GM21529 (cell line): ENCODE measurements at regions not wholly inside any gene's neighbourhood (a gene's known extent, or its start where the extent isn't known, plus 50 kb on each side); places are given as distances from the start of the nearest gene placed in this dataset.
"Not testable (repeated sequence)": the region's sequence is repeated elsewhere in the genome, so short reads cannot be mapped to it uniquely, and the experiment has no call there.

ENCODE experiments used
- ATAC-seq: cut with Tn5 transposase; IDR thresholded peaks from one replicate; pipeline ENCODE4 v1.9.1; 2021; ENCODE audit not compliant: unreplicated experiment

DNA sequence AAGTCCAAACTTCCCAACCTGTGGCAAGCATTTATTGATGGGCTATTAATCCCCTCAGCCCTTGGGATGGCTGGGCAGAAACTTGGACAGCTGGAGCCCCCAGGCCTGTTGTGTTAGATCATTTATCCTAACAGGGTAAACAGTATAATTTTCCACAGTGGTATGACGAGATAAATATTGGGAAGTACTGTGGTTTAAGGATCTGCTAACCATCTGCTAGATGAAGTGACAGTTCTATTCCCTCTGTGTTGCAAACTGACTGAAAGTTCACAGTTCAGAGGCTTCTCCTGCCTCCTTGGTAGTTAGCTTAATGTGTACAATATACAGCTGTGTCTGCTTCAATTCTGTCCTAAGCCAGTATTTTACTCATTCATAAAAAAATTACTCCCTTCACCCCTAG, 127.5 kb upstream of the CHODL start:
- no peak for ATAC-seq

DNA sequence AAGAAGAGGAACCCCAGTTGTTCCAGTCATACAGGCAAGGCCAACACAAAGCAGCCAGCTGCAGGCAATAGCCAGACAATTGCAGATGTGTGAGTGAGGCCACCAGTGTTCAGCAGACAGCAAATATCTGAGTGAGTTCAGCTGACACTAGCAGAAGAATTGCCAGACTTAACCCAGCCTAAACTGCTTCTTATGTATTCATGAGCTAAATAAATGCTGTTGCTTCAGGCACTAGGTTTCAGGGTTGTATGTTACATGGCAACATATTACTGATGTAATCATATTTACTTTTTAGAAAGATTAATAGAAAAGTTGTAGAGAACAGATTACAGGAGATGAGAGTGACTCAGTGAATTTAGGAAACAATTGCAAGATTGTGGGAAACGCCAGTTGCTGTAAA, 129.8 kb upstream of the CHODL start:
- no peak for ATAC-seq

DNA sequence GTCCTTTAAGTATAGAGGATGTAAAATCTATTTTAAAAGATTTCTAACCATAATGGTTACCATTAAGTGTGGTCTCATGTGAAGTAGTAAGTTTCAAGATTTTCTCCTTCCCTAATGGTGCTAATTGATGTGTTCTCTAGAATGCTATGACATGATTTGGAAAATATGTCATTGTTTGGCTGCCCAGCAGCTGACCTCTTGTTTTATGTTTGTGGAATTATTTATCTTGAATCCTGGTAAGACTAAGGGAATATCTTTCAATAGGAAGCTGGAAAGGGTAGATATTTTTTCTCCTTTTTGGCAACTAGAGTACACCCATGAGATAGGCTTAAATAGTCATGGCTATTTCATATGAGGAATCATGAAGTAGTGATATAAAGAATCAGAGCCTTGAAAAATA, 139.8 kb upstream of the CHODL start:
- ATAC-seq = no peak

DNA sequence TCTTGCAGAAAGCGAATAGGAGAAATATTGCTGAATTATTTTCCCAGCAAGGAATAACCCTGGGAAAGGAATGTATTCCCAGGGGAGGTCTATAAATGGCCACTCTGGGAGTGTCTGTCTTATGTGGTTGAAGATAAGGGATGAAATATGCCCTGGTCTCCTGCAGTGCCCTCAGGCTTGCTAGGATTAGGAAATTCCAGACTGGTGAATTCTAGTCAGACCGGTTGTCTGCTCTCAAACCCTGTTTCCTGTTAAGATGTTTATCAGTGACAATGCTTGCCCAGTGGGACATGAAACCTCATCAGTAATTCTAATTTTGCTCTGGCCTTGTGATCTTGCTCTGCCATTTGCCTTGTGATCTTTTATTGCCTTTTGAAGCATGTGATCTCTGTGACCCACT, 148.2 kb upstream of the CHODL start:
- not testable (repeated sequence) for ATAC-seq

DNA sequence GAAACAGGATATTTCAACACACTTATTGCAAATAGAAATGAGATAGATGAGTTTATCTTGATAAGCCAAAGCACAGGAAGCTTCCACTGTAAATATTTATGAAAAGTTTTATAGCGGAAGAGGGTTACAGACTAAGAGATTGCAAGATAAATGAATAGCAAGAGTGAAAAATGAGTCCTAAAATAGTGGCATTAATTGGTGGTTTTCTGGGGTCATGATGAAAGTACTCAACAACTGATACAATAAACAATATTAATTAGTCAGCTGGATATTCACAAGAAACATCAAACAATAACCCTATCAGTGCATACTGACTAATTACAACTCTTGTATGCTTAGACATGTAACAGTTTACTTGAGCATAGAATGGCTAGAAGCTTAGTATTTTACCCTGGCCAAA, 154.8 kb upstream of the CHODL start:
- ATAC-seq = no peak

DNA sequence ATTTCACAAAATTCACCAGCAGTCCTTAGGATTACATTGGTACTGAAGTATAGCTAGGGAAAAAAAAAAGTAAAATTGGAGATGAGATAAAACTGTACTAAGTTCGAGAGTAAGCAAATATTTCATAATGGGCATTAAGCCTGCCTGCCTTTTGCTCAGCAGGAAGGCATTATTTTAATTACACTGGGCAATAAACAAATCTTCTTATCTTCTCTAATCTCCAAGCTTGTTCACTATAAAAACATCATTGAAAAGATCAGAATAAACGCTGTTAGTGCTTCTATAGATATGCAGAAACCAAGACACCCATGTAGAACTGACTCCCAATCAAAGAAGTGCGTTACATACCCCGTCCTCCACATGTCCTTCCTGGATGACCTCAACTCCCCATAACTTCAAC, 174.2 kb upstream of the CHODL start:
- ATAC-seq = no peak

DNA sequence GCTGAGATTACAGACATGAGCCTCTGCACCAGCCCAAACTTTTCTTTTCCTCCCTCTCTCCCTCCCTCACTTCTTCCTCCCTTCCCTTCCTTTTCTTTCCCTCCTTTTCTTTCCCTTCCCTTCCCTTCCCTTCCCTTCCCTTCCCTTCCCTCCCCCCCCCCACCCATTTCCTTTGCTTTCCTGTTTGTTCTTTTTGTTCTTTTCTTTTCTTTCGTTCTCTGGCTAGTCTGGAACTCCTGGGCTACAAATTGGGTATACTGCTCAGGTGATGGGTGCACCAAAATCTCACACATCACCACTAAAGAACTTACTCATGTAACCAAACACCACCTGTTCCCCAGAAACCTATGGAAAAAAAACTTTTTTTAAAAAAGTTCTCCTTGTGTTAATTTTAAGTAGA, 174.8 kb upstream of the CHODL start:
- ATAC-seq = no peak

DNA sequence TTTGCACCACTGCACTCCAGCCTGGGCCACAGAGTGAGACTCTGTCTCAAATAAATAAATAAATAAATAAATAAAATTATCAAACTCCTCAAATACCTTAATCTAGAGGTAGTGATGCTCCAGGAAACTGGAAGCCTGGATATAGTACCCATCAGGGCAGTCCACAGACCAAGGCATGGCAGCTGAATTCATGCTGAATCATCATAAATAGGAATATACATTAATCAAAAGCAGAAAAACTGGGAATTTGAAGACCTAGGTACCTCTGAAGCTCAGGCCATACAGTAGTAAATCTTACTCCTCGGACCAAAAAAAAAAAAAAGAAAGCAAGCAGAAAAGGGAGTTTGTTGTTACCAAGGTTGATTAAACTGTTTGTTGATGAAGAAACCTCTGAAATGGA, 184.2 kb upstream of the CHODL start:
- ATAC-seq = no peak

DNA sequence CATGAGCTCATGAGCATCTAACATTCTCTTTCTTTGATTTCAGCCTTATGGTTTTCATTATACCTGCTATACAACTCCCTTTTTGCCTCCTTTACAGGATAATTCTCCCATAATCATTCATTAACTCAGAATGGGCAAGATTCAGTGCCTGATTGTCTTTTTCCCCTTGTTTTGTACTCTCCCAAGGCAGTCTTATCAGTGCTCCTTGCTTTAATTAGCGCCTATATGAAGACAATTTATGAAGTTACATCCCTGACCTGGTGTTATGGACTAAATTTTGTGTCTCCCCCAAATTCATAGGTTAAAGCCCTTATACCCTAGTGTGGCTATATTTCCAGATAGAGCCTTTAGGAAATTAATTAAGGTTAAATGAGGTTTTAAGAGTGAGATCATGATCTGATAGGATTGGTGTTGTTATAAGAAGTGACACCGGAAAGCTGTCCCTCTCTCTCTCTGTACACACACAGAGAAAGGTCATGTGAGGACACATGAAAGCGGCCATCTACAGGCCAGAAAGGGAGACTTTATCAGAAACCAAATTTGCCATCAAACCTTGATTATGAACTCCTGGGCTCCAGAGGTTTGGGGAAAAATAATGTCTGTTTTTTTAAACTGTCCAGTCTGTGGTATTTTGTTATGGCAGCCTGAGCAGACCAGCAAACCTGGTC, 185.8 kb upstream of the CHODL start:
- no peak for ATAC-seq

DNA sequence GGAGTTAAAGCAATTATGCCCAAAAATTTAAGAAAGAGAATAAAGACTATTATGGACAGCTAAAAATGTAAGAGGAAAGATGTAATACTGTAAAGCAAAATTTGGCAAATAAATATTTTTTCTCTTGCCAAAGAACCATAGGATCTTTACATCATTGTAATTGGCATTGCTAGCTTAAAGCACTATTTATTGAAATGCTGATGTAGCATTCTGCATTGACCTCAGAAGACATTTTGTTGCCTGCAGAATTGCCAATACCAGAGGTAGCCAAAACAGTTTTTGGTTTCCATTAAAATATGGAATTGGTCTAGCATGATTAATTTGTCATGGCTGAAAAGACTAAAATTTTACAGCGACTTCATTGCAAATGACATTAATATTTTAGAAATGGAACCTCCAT, 191.5 kb upstream of the CHODL start:
- no peak for ATAC-seq

DNA sequence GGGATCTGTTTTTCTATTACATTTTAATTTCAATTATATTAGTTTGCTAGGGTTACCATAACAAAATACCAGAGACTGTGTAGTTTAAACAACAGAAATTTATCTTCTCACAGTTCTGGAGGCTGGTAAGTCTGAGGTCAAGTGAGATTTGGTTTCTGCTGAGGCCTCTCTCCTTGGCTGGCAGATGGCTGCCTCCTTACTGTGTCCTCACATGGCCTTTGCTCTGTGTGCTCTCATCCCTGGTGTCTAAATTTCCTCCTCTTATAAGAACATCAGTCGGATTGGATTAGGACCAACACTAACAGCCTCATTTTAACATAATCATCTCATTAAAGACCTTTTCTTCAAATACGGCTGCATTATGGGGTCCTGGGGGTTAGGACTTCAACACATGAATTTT, 195.2 kb upstream of the CHODL start:
- ATAC-seq = no peak

DNA sequence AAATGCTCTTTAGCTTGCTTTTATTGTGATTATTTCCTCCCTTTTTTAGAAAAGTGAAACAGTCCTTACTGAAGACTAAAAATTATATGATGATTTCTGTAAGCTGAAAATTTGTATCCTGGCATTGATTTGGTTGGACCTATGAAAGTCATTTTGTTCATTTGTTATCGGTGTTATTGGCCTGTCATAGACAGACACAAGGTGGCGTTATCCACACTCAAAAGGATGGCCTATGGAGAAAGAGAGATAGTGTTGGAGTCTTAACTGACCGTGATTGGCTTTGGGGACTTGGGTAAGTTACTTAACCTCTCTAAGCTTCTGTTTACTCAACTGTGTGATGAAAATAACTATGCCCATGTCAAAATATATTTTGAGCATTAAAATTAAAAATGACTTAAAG, 203.6 kb upstream of the CHODL start:
- peak; percentile 49 for ATAC-seq

DNA sequence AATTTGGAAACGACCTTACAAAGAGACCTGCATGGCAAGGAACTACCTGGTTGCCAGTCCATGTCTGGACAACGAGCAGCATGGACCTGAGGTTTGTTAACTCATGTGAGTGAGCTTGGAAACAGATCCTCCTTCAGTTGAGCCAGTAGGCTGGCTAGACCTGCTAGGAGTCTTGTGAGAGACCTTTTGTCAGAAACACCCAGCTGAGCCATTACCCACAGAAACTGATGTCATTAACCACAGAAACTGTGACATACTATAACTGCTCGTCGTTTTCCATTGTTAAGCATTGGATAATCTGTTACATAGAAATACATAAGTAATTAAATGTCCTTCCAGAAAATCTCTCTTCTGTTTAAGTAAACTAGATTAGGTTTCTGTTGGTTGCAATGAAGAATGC, 211.1 kb upstream of the C21orf91 start:
- no peak for ATAC-seq

DNA sequence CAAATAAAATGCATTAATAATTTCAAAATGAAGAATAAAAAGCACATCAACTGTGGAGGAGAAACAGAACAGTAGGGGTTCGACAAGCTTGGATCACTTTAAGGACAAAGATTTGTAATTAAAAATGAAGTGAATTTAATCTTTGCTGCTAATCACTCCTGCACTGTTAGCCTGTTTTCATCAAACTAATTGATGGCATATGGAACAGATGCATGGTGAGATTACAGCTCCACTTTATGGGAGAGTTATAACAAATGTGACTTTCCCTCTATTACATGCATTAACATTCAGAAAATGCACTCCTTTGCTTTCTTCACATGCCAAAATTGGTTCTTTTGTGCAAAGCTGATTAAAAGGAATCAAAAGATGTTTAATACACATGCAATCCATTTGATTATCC, 207.2 kb upstream of the C21orf91 start:
- ATAC-seq = no peak

DNA sequence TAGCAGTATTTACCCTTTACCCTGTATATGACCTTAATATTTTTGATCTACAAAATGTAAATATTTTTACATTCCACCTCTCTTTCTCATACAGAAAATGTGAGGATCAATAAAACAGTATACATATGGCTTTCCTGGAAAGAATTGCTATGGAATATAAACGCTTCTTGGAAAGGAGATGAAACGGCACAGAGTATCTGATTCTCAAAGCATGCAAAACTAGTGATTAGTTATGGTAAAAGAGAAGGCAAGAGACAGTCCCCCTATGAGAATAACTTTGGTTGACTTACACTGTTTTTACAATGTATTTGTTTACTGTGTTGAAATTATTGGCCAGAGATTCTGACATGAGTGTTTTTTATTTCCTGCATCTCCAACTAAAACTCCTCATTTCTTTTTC, 204.6 kb upstream of the C21orf91 start:
- no peak for ATAC-seq

DNA sequence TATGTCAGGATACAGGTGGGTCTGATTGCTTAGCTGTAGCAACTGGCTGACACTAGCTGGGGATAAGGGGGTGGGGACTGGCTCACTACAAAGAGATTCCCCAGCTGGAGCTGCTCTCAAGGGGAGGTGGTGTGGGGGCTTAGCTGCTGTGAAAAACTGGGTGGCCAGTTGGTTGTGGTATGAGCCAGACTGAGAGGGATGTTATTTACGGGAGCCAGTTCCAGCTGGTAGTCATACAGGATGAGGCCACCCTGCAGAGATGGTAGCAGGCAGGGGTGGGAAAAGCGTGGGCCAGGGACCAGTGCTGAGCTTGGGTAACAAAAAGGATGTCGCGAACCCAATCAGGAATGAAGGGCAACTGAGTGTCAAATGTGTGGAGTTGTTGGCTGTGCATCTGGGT, 204.0 kb upstream of the C21orf91 start:
- no peak for ATAC-seq

DNA sequence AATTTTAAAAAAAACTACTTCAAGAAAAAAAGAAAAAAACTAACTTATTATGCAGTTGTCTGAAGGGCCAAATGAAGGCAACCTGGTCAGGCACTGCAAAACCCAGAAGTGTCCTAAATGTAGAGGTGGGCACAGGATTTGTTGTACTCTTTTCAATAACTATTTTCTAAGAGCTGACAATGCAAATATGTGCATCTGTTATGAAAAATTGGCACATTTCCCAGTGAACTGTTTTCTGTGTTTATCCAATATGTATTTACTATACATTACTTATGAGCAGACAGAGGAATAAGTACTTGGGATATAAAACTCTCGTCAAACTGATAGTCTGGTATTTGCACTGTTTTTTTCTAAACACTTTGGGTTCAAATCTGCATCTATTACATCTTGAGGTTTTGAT, 188.0 kb upstream of the C21orf91 start:
- no peak for ATAC-seq

DNA sequence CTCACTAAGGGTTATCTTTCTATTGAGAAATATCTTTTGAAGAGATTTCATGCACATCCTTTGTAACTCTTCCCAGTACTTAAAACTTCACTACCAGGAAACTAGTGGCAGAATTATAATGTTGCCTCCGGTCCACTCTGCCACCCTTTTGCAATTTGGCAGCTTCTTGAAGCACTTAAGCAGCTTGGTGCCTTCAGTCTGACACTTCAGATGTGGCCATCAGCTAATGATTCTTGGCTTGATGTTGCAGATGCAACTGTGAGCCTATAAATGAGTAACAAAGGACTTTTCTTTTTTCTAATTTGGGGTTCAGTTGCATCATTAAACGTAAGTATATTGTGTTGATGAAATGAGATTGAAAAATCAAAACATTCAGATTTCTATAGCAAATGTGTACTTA, 187.5 kb upstream of the C21orf91 start:
- ATAC-seq = no peak

DNA sequence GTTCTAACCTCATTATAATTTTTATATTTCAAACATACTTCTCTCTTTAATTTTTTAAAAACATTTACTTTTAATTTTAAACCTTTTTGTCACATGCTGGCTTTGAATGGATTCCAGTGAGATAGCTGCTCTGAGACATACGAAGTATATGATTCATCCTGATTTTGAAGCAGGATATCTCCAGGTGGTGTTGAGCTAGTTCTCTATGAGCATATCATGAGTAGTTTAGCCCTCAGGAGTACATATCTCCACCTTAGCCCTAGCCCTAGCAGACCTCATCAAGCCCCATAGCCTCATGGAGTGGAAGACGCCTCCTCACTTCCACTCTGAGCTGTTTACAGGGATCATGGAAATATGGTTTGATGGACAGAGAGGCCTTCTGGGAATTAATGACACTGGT, 183.2 kb upstream of the C21orf91 start:
- ATAC-seq = no peak

DNA sequence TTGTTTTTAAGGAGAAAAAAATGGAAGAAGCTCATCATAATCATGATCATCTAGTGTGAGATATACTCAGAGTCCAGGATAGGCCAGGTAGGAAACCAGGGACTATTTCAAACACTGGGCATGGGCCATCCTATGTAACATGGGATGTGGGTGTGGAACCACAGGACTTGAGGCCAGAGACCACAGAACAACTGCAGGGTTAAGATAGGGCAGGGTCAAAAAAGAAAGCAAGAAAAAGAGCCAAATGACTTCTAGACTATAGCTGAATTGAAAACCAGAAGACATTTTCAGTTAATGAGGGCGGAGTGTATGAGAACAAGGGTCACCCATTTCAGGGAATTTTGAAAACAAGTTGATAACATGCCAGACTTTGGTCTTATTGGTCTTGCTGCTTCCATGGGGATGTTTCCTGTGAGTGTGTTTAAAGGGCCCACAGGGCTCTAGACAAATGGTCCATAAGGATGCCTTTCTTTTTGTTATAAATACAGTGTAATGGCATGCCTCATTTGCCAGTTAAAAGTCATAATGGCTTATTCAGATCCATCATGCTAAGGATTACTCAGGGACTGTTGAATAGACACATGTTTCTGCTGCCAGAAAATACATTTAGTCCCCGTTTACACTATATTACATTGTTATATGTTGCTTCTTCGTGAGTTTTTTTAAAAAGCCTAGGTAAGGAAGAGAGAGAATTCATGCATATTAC, 182.0 kb upstream of the C21orf91 start:
- ATAC-seq = no peak

DNA sequence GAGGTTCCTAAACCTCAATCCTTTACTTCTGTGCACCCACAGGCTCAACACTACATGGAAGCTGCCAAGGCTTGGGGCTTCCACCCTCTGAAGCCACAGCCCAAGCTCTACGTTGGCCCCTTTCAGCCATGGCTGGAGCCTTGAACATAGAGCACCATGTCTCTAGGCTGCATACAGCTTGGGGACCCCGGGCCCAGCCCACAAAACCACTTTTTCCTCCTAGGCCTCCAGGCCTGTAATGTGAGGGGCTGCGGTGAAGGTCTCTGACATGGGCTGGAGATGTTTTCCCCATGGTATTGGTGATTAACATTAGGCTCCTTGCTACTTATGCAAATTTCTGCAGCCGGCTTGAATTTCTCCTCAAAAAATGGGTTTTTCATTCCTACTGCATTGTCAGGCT, 179.4 kb upstream of the C21orf91 start:
- ATAC-seq = not testable (repeated sequence)

DNA sequence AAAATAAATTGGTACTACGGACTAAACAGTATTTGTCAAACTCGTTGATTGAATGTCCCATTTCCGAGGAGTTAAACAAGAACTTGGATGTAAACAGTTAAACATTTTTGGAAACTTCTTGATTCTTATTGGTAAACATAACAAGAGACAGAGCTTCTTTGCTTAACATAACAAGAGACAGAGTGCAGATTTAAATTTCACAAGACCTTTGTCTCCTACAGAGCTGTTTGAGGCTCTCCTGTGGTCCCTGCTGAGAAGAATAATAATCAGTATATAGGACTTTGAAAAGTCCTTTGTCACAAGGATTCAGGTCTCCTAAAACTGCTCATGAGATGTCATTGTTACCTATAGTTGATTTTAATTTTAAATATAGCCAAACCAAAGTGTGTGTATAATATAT, 170.6 kb upstream of the C21orf91 start:
- ATAC-seq = no peak

DNA sequence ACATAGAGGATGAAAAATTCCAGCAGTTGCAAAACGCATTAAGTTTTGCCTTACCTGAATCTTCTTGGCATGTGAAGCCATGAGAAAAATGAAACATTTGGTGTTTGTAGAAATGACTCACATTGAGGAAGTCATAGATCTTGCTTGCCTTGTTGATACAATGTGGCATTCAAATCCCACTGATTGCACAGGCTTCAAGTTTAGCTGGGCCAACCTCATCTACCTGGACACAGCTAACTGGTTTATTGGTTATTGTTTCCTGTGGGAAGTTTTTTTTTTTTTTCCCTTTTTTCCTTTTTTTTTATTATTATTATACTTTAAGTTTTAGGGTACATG, 168.9 kb upstream of the C21orf91 start:
- ATAC-seq = no peak
